ENCODE measurements at regions not wholly inside any gene's neighbourhood (a gene's known extent, or its start where the extent isn't known, plus 50 kb on each side); places are given as distances from the start of the nearest gene placed in this dataset.
"Not testable (repeated sequence)": the region's sequence is repeated elsewhere in the genome, so short reads cannot be mapped to it uniquely, and the experiment has no call there.

GRCh38 chrX:37921758-37922157, 74.4 kb upstream of the DYNLT3 start:
- Histone ChIP-seq H3K4me1 (ENCODE audit: control insufficient read depth, insufficient read depth, low read depth, low read length) (no peaks in the 10 kb centered on the region), H4K91ac (ENCODE audit: low read length) (no peak overlapping the region), H3K18ac (ENCODE audit: low read depth in 1 of 2, low read length in 2 of 2) (no peak overlapping the region), H3K79me1 (replicated peaks; ENCODE audit: low read length, poor library complexity, severe bottlenecking) (no peaks in the 10 kb centered on the region), H3K27ac (ENCODE audit: low read length, poor library complexity, severe bottlenecking) (no peak overlapping the region), H2BK5ac (ENCODE audit: low read depth, low read length, poor library complexity, severe bottlenecking) (no peak overlapping the region), H3K23ac (ENCODE audit: low read length in 2 of 2) (no peak overlapping the region), H2BK15ac (ENCODE audit: low read depth, poor library complexity, severe bottlenecking) (no peak overlapping the region), H4K8ac (ENCODE audit: low read length) (no peak overlapping the region), H3K4ac (ENCODE audit: low read depth in 1 of 2, low read length in 2 of 2) (no peak overlapping the region), H3K9ac (ENCODE audit: low read length) (peak overlapping the region; percentile 54), H2BK12ac (ENCODE audit: low read length in 2 of 2) (no peak overlapping the region), H3K9me3 (ENCODE audit: control insufficient read depth, low read length) (peaks cover 22% of the 10 kb centered on the region), H3K4me3 (ENCODE audit: insufficient read depth in 1 of 2, low read depth in 1 of 2, low read length in 2 of 2) (no peak overlapping the region), H3K27me3 (ENCODE audit: control insufficient read depth in 1 of 2, insufficient read depth in 1 of 2, low read length in 2 of 2) (peaks cover 0 to under 1% of the 10 kb centered on the region in 2 experiments), H3K14ac (ENCODE audit: low read length in 2 of 2) (no peak overlapping the region), H2BK120ac (ENCODE audit: low read depth, low read length) (no peak overlapping the region), H2AK5ac (ENCODE audit: low read length, severe bottlenecking) (no peak overlapping the region), H3K36me3 (ENCODE audit: control insufficient read depth in 1 of 2, insufficient read depth in 2 of 2, low read depth in 1 of 2, low read length in 2 of 2) (no peaks in the 10 kb centered on the region), H3K4me2 (ENCODE audit: low read length, poor library complexity, severe bottlenecking) (no peak overlapping the region), H2AFZ (ENCODE audit: low read depth, low read length) (no peak overlapping the region)
- peak; percentile 22 for DNase-seq
- 0% methylated on average over 1 of the region's 3 CpGs for WGBS

- Histone ChIP-seq H4K8ac (ENCODE audit: low read length) (no peak overlapping the region), H3K27ac (ENCODE audit: low read length, poor library complexity, severe bottlenecking) (no peak overlapping the region), H3K14ac (ENCODE audit: low read length in 2 of 2) (no peak overlapping the region), H3K9me3 (ENCODE audit: control insufficient read depth, low read length) (peaks cover 18% of the 10 kb centered on the region), H2BK12ac (ENCODE audit: low read length in 2 of 2) (no peak overlapping the region), H2AFZ (ENCODE audit: low read depth, low read length) (no peak overlapping the region), H3K4ac (ENCODE audit: low read depth in 1 of 2, low read length in 2 of 2) (no peak overlapping the region), H3K36me3 (ENCODE audit: control insufficient read depth in 1 of 2, insufficient read depth in 2 of 2, low read depth in 1 of 2, low read length in 2 of 2) (no peaks in the 10 kb centered on the region), H2BK5ac (ENCODE audit: low read depth, low read length, poor library complexity, severe bottlenecking) (no peak overlapping the region), H2AK5ac (ENCODE audit: low read length, severe bottlenecking) (no peak overlapping the region), H2BK15ac (ENCODE audit: low read depth, poor library complexity, severe bottlenecking) (no peak overlapping the region), H2BK120ac (ENCODE audit: low read depth, low read length) (no peak overlapping the region), H3K79me1 (replicated peaks; ENCODE audit: low read length, poor library complexity, severe bottlenecking) (no peaks in the 10 kb centered on the region), H3K4me1 (ENCODE audit: control insufficient read depth, insufficient read depth, low read depth, low read length) (no peaks in the 10 kb centered on the region), H3K4me2 (ENCODE audit: low read length, poor library complexity, severe bottlenecking) (no peak overlapping the region), H3K18ac (ENCODE audit: low read depth in 1 of 2, low read length in 2 of 2) (no peak overlapping the region), H3K4me3 (ENCODE audit: insufficient read depth in 1 of 2, low read depth in 1 of 2, low read length in 2 of 2) (no peak overlapping the region), H4K91ac (ENCODE audit: low read length) (no peak overlapping the region), H3K27me3 (ENCODE audit: control insufficient read depth in 1 of 2, insufficient read depth in 1 of 2, low read length in 2 of 2) (peaks cover 0 to 6% of the 10 kb centered on the region in 2 experiments), H3K9ac (ENCODE audit: low read length) (no peak overlapping the region), H3K23ac (ENCODE audit: low read length in 2 of 2) (no peak overlapping the region)
- DNase-seq, result no peak
- 90% methylated on average over 1 of the region's 1 CpG for WGBS
Observed at GRCh38 chrX:37922928-37923327, 75.6 kb upstream of the DYNLT3 start.

- not testable (repeated sequence) for H3K27ac ChIP-seq (ENCODE audit: low read length, poor library complexity, severe bottlenecking); H3K18ac ChIP-seq (ENCODE audit: low read depth in 1 of 2, low read length in 2 of 2); H4K8ac ChIP-seq (ENCODE audit: low read length); H4K91ac ChIP-seq (ENCODE audit: low read length); H3K9me3 ChIP-seq (ENCODE audit: control insufficient read depth, low read length); H3K27me3 ChIP-seq (ENCODE audit: control insufficient read depth in 1 of 2, insufficient read depth in 1 of 2, low read length in 2 of 2); H3K4ac ChIP-seq (ENCODE audit: low read depth in 1 of 2, low read length in 2 of 2); H3K4me2 ChIP-seq (ENCODE audit: low read length, poor library complexity, severe bottlenecking); H2BK15ac ChIP-seq (ENCODE audit: low read depth, poor library complexity, severe bottlenecking); H2AFZ ChIP-seq (ENCODE audit: low read depth, low read length); H3K4me3 ChIP-seq (ENCODE audit: insufficient read depth in 1 of 2, low read depth in 1 of 2, low read length in 2 of 2); H3K23ac ChIP-seq (ENCODE audit: low read length in 2 of 2); DNase-seq; H2AK5ac ChIP-seq (ENCODE audit: low read length, severe bottlenecking); H3K79me1 ChIP-seq (replicated peaks; ENCODE audit: low read length, poor library complexity, severe bottlenecking); H3K9ac ChIP-seq (ENCODE audit: low read length); H3K14ac ChIP-seq (ENCODE audit: low read length in 2 of 2); H2BK5ac ChIP-seq (ENCODE audit: low read depth, low read length, poor library complexity, severe bottlenecking); H3K36me3 ChIP-seq (ENCODE audit: control insufficient read depth in 1 of 2, insufficient read depth in 2 of 2, low read depth in 1 of 2, low read length in 2 of 2); H2BK120ac ChIP-seq (ENCODE audit: low read depth, low read length); H3K4me1 ChIP-seq (ENCODE audit: control insufficient read depth, insufficient read depth, low read depth, low read length); H2BK12ac ChIP-seq (ENCODE audit: low read length in 2 of 2)
- 90% methylated on average over 2 of the region's 4 CpGs for WGBS
Observed at GRCh38 chrX:37925761-37926160, 78.4 kb upstream of the DYNLT3 start.

- WGBS, result no CpG with 5 or more reads among the region's 2 CpGs
- Histone ChIP-seq H4K8ac (ENCODE audit: low read length) (no peak overlapping the region), H3K18ac (ENCODE audit: low read depth in 1 of 2, low read length in 2 of 2) (no peak overlapping the region), H4K91ac (ENCODE audit: low read length) (no peak overlapping the region), H2BK5ac (ENCODE audit: low read depth, low read length, poor library complexity, severe bottlenecking) (no peak overlapping the region), H3K9ac (ENCODE audit: low read length) (peak overlapping the region; percentile 36), H3K4me3 (ENCODE audit: insufficient read depth in 1 of 2, low read depth in 1 of 2, low read length in 2 of 2) (no peak overlapping the region), H2BK12ac (ENCODE audit: low read length in 2 of 2) (no peak overlapping the region), H2BK15ac (ENCODE audit: low read depth, poor library complexity, severe bottlenecking) (no peak overlapping the region), H3K14ac (ENCODE audit: low read length in 2 of 2) (no peak overlapping the region), H3K4ac (ENCODE audit: low read depth in 1 of 2, low read length in 2 of 2) (no peak overlapping the region), H2BK120ac (ENCODE audit: low read depth, low read length) (no peak overlapping the region), H3K9me3 (ENCODE audit: control insufficient read depth, low read length) (no peaks in the 10 kb centered on the region), H3K27ac (ENCODE audit: low read length, poor library complexity, severe bottlenecking) (no peak overlapping the region), H3K79me1 (replicated peaks; ENCODE audit: low read length, poor library complexity, severe bottlenecking) (peaks cover 4% of the 10 kb centered on the region), H3K23ac (ENCODE audit: low read length in 2 of 2) (no peak overlapping the region), H3K4me1 (ENCODE audit: control insufficient read depth, insufficient read depth, low read depth, low read length) (no peaks in the 10 kb centered on the region), H3K36me3 (ENCODE audit: control insufficient read depth in 1 of 2, insufficient read depth in 2 of 2, low read depth in 1 of 2, low read length in 2 of 2) (no peaks in the 10 kb centered on the region), H2AK5ac (ENCODE audit: low read length, severe bottlenecking) (no peak overlapping the region), H2AFZ (ENCODE audit: low read depth, low read length) (no peak overlapping the region), H3K27me3 (ENCODE audit: control insufficient read depth in 1 of 2, insufficient read depth in 1 of 2, low read length in 2 of 2) (peaks cover 0 to 6% of the 10 kb centered on the region in 2 experiments), H3K4me2 (ENCODE audit: low read length, poor library complexity, severe bottlenecking) (no peak overlapping the region)
- peak; percentile 40 for DNase-seq
Observed at GRCh38 chrX:37926700-37927099, 79.3 kb upstream of the DYNLT3 start.
